WTC11 (cell line): ENCODE measurements at regions not wholly inside any gene's neighbourhood (a gene's known extent, or its start where the extent isn't known, plus 50 kb on each side); places are given as distances from the start of the nearest gene placed in this dataset.

ENCODE experiments used
- ATAC-seq: fragments of 200-7000 bp; cut with Tn5 transposase; 2 replicates; pipeline ENCODE4 v1.10.0; 2021; ENCODE audit warnings: mild to moderate bottlenecking, moderate library complexity
- CTCF ChIA-PET: fragments of 300-600 bp; sonication (Branson Sonifier 250); formaldehyde crosslinking; loops from one replicate; lab custom pipeline; 2021; ENCODE audit warnings: antibody characterized with exemption; lab: Charles Lee
- POLR2A ChIA-PET: fragments of 350-600 bp; sonication (Branson Sonifier 250); formaldehyde crosslinking; loops from one replicate; lab custom pipeline; 2021; ENCODE audit warnings: antibody characterized with exemption; lab: Charles Lee
- DNase-seq: peaks from one replicate; pipeline ENCODE4 v3.0.0; 2021; ENCODE audit warnings: low spot score
- H3K27ac Mint-ChIP-seq: 2 replicates; pipeline ENCODE4 v1.8.0; 2021; ENCODE audit warnings: mixed read lengths
- H3K27me3 Mint-ChIP-seq: 2 replicates; pipeline ENCODE4 v1.8.0; 2021; ENCODE audit warnings: low read depth, mild to moderate bottlenecking, moderate library complexity, mixed read lengths
- H3K36me3 Mint-ChIP-seq: 2 replicates; pipeline ENCODE4 v1.8.0; 2021; ENCODE audit warnings: mixed read lengths
- H3K4me1 Mint-ChIP-seq: 2 replicates; pipeline ENCODE4 v1.8.0; 2022; ENCODE audit warnings: mixed read lengths
- H3K4me3 Mint-ChIP-seq: 2 replicates; pipeline ENCODE4 v1.8.0; 2021; ENCODE audit warnings: mild to moderate bottlenecking, moderate library complexity, mixed read lengths
- H3K9me3 Mint-ChIP-seq: 2 replicates; pipeline ENCODE4 v1.8.0; 2021; ENCODE audit warnings: mixed read lengths
- ATF3 ChIP-seq: sonication (generic); formaldehyde crosslinking; conservative IDR thresholded peaks from 2 replicates; pipeline ENCODE4 v1.8.1; 2022; ENCODE audit warnings: mild to moderate bottlenecking, missing genetic modification reagents
- CTCF ChIP-seq: fragments of 200-600 bp; IDR thresholded peaks from 2 replicates; pipeline ENCODE4 v1.8.0; 2022; ENCODE audit warnings: antibody characterized with exemption
- E2F5 ChIP-seq: sonication (generic); formaldehyde crosslinking; IDR thresholded peaks from 2 replicates; pipeline ENCODE4 v1.8.1; 2022; ENCODE audit warnings: mild to moderate bottlenecking, moderate library complexity, missing genetic modification reagents
- ERG ChIP-seq: fragments of 250-450 bp; sonication (Bioruptor Pico); IDR thresholded peaks from 2 replicates; pipeline ENCODE4 v1.8.0; 2021; ENCODE audit warnings: mild to moderate bottlenecking
- GRHL2 ChIP-seq: fragments of 250-450 bp; sonication (Bioruptor Pico); IDR thresholded peaks from 2 replicates; pipeline ENCODE4 v1.8.0; 2022; ENCODE audit warnings: mild to moderate bottlenecking, moderate library complexity; ENCODE audit not compliant: insufficient replicate concordance, severe bottlenecking
- HMGA2 ChIP-seq: fragments of 250-450 bp; sonication (Bioruptor Pico); IDR thresholded peaks from 2 replicates; pipeline ENCODE4 v1.4.0; 2021; ENCODE audit warnings: mild to moderate bottlenecking, moderate library complexity
- IRF1 ChIP-seq: sonication (generic); formaldehyde crosslinking; IDR thresholded peaks from 2 replicates; pipeline ENCODE4 v1.8.0; 2023; ENCODE audit warnings: missing genetic modification reagents
- IRF2 ChIP-seq: sonication (generic); formaldehyde crosslinking; IDR thresholded peaks from 2 replicates; pipeline ENCODE4 v1.8.0; 2022; ENCODE audit warnings: low read depth, missing genetic modification reagents, borderline replicate concordance
- JUN ChIP-seq: sonication (generic); formaldehyde crosslinking; IDR thresholded peaks from 2 replicates; pipeline ENCODE4 v1.8.0; 2023; ENCODE audit warnings: mild to moderate bottlenecking, missing genetic modification reagents
- MYBL2 ChIP-seq: sonication (generic); formaldehyde crosslinking; IDR thresholded peaks from 2 replicates; pipeline ENCODE4 v1.8.1; 2023; ENCODE audit warnings: mild to moderate bottlenecking, moderate library complexity, missing genetic modification reagents
- NFYB ChIP-seq: sonication (generic); formaldehyde crosslinking; conservative IDR thresholded peaks from 2 replicates; pipeline ENCODE4 v1.8.0; 2022; ENCODE audit warnings: low read depth, missing genetic modification reagents
- PRRX2 ChIP-seq: fragments of 250-450 bp; sonication (Bioruptor Pico); IDR thresholded peaks from 2 replicates; pipeline ENCODE4 v1.8.0; 2021; ENCODE audit warnings: mild to moderate bottlenecking
- RORB ChIP-seq: fragments of 250-450 bp; sonication (Bioruptor Pico); IDR thresholded peaks from 2 replicates; pipeline ENCODE4 v1.9.0; 2021; ENCODE audit warnings: mild to moderate bottlenecking
- SMAD4 ChIP-seq: sonication (generic); formaldehyde crosslinking; IDR thresholded peaks from 2 replicates; pipeline ENCODE4 v1.8.0; 2022; ENCODE audit warnings: mild to moderate bottlenecking, missing genetic modification reagents
- STAT6 ChIP-seq: sonication (generic); formaldehyde crosslinking; conservative IDR thresholded peaks from 2 replicates; pipeline ENCODE4 v1.8.1; 2023; ENCODE audit warnings: mild to moderate bottlenecking, low read depth, missing genetic modification reagents, moderate library complexity
- TCF7 ChIP-seq: sonication (generic); formaldehyde crosslinking; IDR thresholded peaks from 2 replicates; pipeline ENCODE4 v1.8.0; 2022; ENCODE audit warnings: mild to moderate bottlenecking, low read depth, missing genetic modification reagents, moderate library complexity
- TEAD1 ChIP-seq: sonication (generic); formaldehyde crosslinking; IDR thresholded peaks from 2 replicates; pipeline ENCODE4 v1.8.0; 2022; ENCODE audit warnings: mild to moderate bottlenecking, missing genetic modification reagents
- ZNF121 ChIP-seq: sonication (generic); formaldehyde crosslinking; IDR thresholded peaks from 2 replicates; pipeline ENCODE4 v1.8.0; 2023; ENCODE audit warnings: missing genetic modification reagents
- ZNF138 ChIP-seq: sonication (generic); formaldehyde crosslinking; conservative IDR thresholded peaks from 2 replicates; pipeline ENCODE4 v1.8.1; 2022; ENCODE audit warnings: mild to moderate bottlenecking, moderate library complexity, missing genetic modification reagents
- ZNF219 ChIP-seq: sonication (generic); formaldehyde crosslinking; IDR thresholded peaks from 2 replicates; pipeline ENCODE4 v1.8.0; 2023; ENCODE audit warnings: missing genetic modification reagents, mild to moderate bottlenecking, borderline replicate concordance
- ZNF232 ChIP-seq: sonication (generic); formaldehyde crosslinking; IDR thresholded peaks from 2 replicates; pipeline ENCODE4 v1.8.0; 2022; ENCODE audit warnings: mild to moderate bottlenecking, missing genetic modification reagents
- ZNF263 ChIP-seq: sonication (generic); formaldehyde crosslinking; IDR thresholded peaks from 2 replicates; pipeline ENCODE4 v1.8.1; 2022; ENCODE audit warnings: low read depth, mild to moderate bottlenecking, moderate library complexity, missing genetic modification reagents
- ZNF423 ChIP-seq: fragments of 250-450 bp; sonication (Bioruptor Pico); IDR thresholded peaks from 2 replicates; pipeline ENCODE4 v2.1.2; 2022; ENCODE audit warnings: mild to moderate bottlenecking, moderate library complexity

GRCh38 chr3:1723726-1724125 lies 374.9 kb upstream of the CNTN4 start:
- CTCF ChIA-PET = no interaction called here
- TF ChIP-seq GRHL2 (CRISPR knock-in tag) (no peak), MYBL2 (CRISPR knock-in tag) (no peak), ZNF423 (CRISPR knock-in tag) (no peak), ZNF263 (CRISPR knock-in tag) (no peak), ZNF138 (CRISPR knock-in tag) (no peak), STAT6 (no peak), ATF3 (CRISPR knock-in tag) (no peak), ZNF232 (CRISPR knock-in tag) (no peak), RORB (CRISPR knock-in tag) (no peak), TEAD1 (CRISPR knock-in tag) (no peak), IRF1 (CRISPR knock-in tag) (no peak), E2F5 (CRISPR knock-in tag) (no peak), JUN (no peak), CTCF (no peak), PRRX2 (CRISPR knock-in tag) (no peak), IRF2 (CRISPR knock-in tag) (no peak), SMAD4 (no peak), ZNF121 (CRISPR knock-in tag) (no peak)
- POLR2A ChIA-PET = no interaction called here
- no peak overlapping the region for H3K27ac Mint-ChIP-seq
- DNase-seq = no peak
- peaks cover 84% of the 10 kb centered on the region for H3K36me3 Mint-ChIP-seq
- peaks cover 96% of the 10 kb centered on the region for H3K9me3 Mint-ChIP-seq
- no peak overlapping the region for H3K4me3 Mint-ChIP-seq
- ATAC-seq = no peak
- H3K27me3 Mint-ChIP-seq = no peaks in the 10 kb centered on the region; the same call in none of the 2 replicates
- H3K4me1 Mint-ChIP-seq = no peaks in the 10 kb centered on the region

GRCh38 chr3:1726741-1727140 lies 371.9 kb upstream of the CNTN4 start:
- POLR2A ChIA-PET = no interaction called here
- Mint-ChIP-seq H3K4me1 (no peaks in the 10 kb centered on the region), H3K4me3 (no peak overlapping the region), H3K36me3 (peaks cover 85% of the 10 kb centered on the region), H3K27ac (no peak overlapping the region), H3K27me3 (peaks cover 3% of the 10 kb centered on the region; the same call in 1 of the 2 replicates), H3K9me3 (peaks cover 93% of the 10 kb centered on the region)
- TF ChIP-seq TCF7 (CRISPR knock-in tag) (no peak), ZNF219 (CRISPR knock-in tag) (no peak), NFYB (CRISPR knock-in tag) (no peak), ERG (CRISPR knock-in tag) (no peak), PRRX2 (CRISPR knock-in tag) (no peak), HMGA2 (no peak)
- ATAC-seq (no peak), DNase-seq (no peak)
- CTCF ChIA-PET = no interaction called here
